HG02973 (cell line): ENCODE measurements at regions not wholly inside any gene's neighbourhood (a gene's known extent, or its start where the extent isn't known, plus 50 kb on each side); places are given as distances from the start of the nearest gene placed in this dataset.

ENCODE experiments used
- ATAC-seq: cut with Tn5 transposase; IDR thresholded peaks from one replicate; pipeline ENCODE4 v1.9.1; 2021; ENCODE audit warnings: moderate library complexity; ENCODE audit not compliant: unreplicated experiment

GRCh38 chr18:24530630-24531111 is 70.2 kb downstream of the HRH4 start:
- no peak for ATAC-seq

GRCh38 chr18:24534271-24534670 is 73.8 kb downstream of the HRH4 start:
- no peak for ATAC-seq

GRCh38 chr18:24534737-24535136 is 74.3 kb downstream of the HRH4 start:
- ATAC-seq: no peak

- ATAC-seq: no peak
Observed at GRCh38 chr18:24535527-24536295, 75.3 kb downstream of the HRH4 start.

- no peak for ATAC-seq
Observed at GRCh38 chr18:24536326-24536725, 75.9 kb downstream of the HRH4 start.

GRCh38 chr18:24536834-24537233 is 76.4 kb downstream of the HRH4 start:
- no peak for ATAC-seq

- no peak for ATAC-seq
Observed at GRCh38 chr18:24538414-24539264, 78.2 kb downstream of the HRH4 start.

- ATAC-seq: no peak
Observed at GRCh38 chr18:24539866-24540617, 79.6 kb downstream of the HRH4 start.

- ATAC-seq: no peak
Observed at GRCh38 chr18:24540896-24541295, 80.5 kb downstream of the HRH4 start.

GRCh38 chr18:24543086-24543794 is 82.8 kb downstream of the HRH4 start:
- ATAC-seq: no peak

GRCh38 chr18:24543795-24544498 is 83.5 kb downstream of the HRH4 start:
- ATAC-seq: no peak

GRCh38 chr18:24544949-24545348 is 84.5 kb downstream of the HRH4 start:
- no peak for ATAC-seq

GRCh38 chr18:24545651-24546050 is 85.2 kb downstream of the HRH4 start:
- ATAC-seq: no peak

- ATAC-seq: no peak
Observed at GRCh38 chr18:24546307-24546706, 85.9 kb downstream of the HRH4 start.

- no peak for ATAC-seq
Observed at GRCh38 chr18:24548583-24548982, 88.1 kb downstream of the HRH4 start.

GRCh38 chr18:24552218-24552617 is 91.8 kb downstream of the HRH4 start:
- no peak for ATAC-seq

- no peak for ATAC-seq
Observed at GRCh38 chr18:24553571-24554285, 93.3 kb downstream of the HRH4 start.

GRCh38 chr18:24558403-24558802 is 98.0 kb downstream of the HRH4 start:
- no peak for ATAC-seq

- no peak for ATAC-seq
Observed at GRCh38 chr18:24559526-24559925, 99.1 kb downstream of the HRH4 start.
